CD4-positive, alpha-beta T cell treated with Interleukin-2 at 100 ng/mL for 4 hours (primary cell): ENCODE measurements at regions not wholly inside any gene's neighbourhood (a gene's known extent, or its start where the extent isn't known, plus 50 kb on each side); places are given as distances from the start of the nearest gene placed in this dataset.
A peak's percentile ranks its signal among the peaks of the same experiment; 100 is the strongest.

ENCODE experiments used
- DNase-seq: peaks from one replicate; pipeline ENCODE4 v3.0.0-alpha.2; 2020; ENCODE audit warnings: low spot score

DNA sequence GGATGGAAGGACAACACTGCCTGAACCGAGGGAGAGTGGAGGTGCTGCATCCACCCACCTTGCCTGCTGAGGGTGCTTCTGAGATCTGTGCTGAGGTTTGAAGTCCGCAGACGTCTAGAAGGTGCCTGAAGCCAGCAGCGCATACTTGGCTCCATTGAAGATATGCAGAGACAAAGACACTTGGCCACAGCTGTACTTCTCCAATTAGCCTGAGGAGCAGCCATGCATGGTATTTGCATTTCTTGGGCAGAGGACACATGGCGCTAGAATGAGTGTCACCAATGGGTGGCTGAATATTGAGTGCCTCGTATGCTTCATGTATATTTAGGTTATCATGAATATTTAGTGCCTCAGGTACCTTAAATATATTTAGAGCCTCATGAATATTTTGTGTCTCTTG lies 128.7 kb upstream of the ATP6AP2 start:
- no peak for DNase-seq

DNA sequence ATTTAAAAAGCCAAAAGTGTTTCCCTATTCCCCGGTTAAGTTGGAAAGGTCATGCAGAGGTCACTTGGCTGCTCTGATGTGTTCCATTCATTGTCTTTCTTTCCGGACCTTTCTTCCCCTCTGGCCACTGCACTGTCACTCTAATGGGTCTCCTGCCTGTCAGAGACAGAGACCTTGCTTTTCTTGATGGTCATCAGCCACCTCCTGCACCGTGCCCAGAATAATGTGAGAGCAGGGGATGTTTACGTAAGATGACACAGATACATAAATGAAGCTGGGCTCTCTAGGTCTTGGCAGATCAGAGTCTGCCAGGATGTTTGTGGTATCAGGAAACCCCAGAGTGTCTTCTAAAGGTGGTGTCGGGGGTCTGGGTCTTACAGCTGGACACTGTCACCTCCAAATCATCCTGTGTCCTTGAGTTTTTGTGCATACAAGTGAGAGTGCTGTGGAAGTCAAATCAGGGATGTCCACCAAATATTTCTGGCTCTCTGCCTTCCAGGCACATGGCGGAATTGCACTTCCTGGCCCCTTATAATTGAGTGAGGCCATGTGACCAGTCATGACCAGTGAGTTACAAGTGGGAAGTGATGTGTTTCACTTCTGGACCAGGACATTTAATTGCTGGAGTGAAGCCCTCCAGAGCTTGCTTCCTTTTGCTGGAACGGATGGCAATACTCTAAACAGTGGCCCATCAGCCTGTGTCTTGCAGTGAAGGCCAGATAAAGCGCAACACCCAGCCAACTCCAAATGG lies 130.6 kb upstream of the ATP6AP2 start:
- no peak for DNase-seq

- no peak for DNase-seq
Measured at GRCh38 chrX:40449396-40449795, 131.4 kb upstream of the ATP6AP2 start.

DNA sequence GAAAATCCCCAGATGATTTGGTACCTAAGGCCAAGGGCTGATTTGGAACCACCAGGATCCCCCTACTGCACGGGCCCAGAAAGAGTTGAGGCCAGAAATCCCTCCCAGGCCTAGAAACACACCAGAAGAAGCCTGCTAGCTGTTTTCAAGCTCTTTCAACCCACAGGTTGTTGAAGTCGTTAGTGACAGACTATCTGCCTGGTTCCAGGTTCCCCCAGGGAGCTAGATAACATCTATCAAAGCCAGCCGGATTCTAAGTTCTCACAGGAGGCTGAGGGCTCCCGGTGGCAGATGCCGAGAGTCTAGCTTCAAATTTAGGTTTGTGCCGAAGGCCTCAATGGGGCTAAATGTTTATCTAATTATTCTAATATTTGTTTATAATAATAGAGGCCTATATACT lies 132.0 kb upstream of the ATP6AP2 start:
- no peak for DNase-seq

- no peak for DNase-seq
Measured at GRCh38 chrX:40446921-40447320, 133.8 kb upstream of the ATP6AP2 start.

DNA sequence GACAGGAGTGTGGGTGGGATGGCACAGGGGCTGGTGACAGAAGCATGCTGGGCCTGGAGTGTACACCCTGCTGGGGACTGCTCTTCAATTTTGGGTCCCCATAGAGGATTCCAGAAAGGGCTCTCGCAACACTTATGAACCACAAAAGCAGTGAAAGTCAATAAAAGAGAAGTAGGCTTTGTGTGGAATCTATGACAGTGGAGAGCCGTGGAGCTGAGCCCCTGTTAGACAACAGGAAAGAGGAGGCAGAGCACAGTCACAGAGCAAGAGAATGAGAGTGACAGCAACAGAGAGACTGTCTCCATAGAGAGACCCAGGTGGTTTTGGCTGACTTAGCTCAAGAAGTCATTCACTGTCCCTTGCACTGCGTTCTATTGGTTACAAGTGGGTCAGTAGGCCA lies 135.1 kb upstream of the ATP6AP2 start:
- DNase-seq, result no peak

- DNase-seq, result no peak
Measured at GRCh38 chrX:40444798-40445496, 135.8 kb upstream of the ATP6AP2 start.

GRCh38 chrX:40444133-40444532 lies 136.6 kb upstream of the ATP6AP2 start:
- no peak for DNase-seq

DNA sequence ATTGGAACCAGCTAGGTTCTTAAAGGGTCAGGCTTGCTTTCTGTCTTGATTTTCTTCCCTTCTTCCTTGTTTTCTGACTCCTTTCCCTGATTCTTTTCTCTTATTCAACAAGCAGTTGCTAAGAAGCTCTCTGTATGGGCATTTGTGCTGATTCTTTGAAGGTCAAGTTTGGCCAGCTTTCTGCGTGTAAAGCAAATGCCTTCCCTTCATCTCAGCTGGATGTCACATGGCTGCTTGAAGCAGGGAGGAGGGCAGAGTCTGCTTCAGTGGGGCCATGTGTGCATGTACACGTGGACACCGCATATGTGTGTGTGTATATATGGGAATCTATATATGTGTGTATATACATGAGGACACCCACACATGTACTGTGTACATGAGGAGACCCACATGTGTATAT lies 139.9 kb upstream of the ATP6AP2 start:
- no peak for DNase-seq

- no peak for DNase-seq
Measured at GRCh38 chrX:40439625-40440532, 140.9 kb upstream of the ATP6AP2 start.

DNA sequence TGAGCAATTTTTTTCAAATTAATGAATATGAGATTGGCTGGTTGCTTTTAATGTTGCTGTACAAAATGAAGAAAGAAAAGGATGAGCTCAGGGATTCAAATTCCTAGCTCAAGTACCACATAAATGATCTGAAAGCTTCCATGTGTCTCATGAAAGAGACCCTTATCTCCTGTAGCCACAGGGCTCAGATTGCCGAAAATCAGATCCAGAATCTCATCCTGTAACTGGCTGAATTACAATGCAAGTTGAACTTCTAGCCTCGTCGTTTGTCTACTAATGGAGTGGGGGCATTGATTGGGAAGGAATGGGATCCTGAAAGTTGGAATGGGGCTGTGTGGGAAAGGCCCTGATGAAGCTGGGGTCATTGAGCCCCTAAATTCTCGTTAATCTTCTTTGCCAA lies 143.4 kb upstream of the ATP6AP2 start:
- DNase-seq, result no peak

DNA sequence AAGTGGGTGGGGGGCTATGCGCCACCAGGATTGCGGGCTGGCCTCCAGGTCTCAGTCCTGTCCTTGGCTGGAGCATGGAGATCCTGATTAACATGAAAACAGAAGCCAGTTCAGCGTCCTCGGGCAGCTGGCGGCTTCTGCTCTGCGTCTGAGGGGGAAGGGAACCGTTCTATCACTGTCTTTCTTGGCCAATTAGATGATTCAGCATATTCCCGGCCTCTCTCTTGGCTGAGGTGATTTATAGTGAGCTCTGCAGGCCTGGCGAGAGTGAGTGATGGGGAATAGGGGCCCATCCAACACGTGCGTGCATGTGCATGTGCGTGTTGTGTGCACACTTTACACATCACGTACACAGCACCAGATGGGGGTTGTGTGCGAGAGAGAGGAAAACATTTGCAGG lies 145.8 kb upstream of the ATP6AP2 start:
- no peak for DNase-seq

GRCh38 chrX:40434443-40434842 lies 146.3 kb upstream of the ATP6AP2 start:
- no peak for DNase-seq

- no peak for DNase-seq
Measured at GRCh38 chrX:40433160-40433559, 147.6 kb upstream of the ATP6AP2 start.

DNA sequence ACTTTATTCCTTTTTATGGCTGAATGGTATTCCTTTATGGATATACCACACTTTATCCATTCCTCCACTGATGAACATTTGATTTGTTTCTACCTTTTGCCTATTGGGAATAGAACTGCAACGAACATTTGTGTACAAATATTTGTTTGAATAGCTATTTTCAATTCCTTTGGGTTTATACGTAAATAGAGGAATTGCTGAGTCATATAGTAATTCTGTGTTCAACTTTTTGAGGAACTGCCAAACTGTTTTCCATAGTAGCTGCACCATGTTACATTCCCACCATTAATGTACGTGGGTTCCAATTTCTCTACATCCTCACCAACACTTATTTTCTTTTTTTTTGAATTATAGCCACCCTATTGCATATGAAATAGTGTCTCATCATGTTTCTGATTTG lies 156.5 kb upstream of the ATP6AP2 start:
- DNase-seq, result no peak

GRCh38 chrX:40423299-40423698 lies 157.5 kb upstream of the ATP6AP2 start:
- no peak for DNase-seq

DNA sequence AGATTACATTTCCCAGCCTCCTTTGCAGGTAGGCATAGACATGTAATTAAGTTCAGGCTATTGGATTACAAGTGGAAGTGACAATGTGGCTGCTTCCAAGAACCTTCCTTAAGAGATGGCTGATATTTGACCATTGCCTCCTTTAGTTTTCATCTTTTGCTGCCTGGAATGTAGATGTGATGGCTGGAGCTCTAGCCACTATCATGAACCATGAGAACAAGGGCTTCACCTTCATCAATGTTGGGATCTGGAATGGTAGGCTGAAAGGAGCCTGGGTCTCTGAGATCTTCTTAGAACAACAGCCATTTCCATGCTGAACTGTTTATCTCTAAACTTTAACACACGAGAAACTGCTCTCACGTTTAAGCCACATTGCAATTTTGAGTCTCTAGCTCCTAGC lies 158.7 kb upstream of the ATP6AP2 start:
- no peak for DNase-seq

DNA sequence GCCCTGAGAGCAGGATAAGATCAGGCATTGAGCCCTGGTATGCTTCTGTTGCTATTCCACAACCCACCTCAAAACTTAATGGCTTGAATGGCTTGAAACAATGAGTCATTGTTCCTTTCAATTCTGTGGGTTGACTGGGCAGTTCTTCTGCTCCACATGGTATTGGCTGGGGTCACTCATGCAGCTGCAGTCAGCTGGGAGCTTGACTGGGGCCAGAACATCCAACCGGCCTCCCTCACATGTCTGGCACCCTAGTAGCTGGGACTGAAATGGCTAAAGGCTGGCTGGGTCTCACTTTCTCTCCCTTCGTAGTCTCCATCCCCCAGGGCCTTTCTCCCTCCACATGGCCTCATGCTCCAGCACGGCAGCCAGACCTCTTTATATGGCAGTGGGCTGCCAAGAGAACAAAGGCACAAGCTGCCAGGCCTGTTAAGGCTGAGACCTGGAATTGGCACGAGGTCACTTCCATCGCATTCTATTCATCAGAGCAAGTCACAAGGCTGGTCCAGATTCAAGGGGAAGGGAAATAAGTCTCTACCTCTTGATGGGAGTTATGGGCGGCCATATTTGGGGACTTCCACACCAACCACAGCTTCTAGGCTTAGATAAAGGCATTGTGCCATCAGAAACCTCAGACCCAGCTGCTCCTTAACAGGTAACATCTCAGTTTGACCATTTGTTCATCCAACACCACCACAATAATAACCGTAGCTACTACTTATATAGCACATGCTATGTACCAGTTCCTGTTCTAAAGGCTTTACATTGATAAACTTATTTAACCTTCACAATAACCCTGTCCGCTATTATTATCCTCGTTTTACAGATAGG lies 159.7 kb upstream of the ATP6AP2 start:
- DNase-seq, result no peak

DNA sequence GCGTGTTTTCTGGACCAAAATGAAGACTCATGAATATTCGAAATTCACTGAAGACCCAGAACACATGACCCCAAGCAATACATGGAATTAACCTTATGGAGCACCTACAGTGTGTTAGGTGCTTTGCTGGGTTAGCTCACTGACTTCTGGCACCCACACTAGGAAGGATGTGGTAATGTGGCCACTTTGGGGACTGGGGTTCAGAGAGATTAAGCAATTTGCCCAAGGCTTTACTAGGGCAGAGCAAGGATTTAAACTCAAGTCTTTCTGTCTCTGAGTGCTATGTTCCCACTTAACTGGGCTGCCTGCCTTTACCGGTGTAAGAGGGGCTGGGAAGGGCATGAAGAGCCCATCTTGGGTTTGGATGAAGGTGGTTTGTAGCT lies 162.0 kb upstream of the ATP6AP2 start:
- peak; percentile 4 for DNase-seq

- DNase-seq, result no peak
Measured at GRCh38 chrX:40418146-40418812, 162.5 kb upstream of the ATP6AP2 start.

DNA sequence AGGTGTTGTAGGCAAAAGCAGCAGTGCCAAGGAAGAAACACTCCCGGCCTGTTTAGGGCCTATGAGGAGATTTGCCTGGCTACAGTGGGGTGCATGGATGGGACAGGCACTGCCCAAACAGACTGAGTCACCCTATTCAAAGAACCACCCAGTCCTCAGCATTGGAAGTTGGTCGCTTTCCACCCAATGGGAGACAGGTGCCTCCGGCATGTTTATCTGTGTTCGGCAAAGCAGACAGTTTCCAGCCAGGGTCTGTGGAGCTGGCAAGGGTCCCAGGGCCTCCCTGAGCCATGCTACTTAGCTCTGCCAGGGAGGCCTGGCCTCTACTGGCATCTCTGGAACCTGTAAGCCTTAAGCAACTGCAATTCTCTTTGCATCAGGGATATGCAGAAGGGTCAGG lies 165.1 kb upstream of the ATP6AP2 start:
- no peak for DNase-seq
